Neural progenitor cell (in vitro differentiated cells): ENCODE measurements at regions not wholly inside any gene's neighbourhood (a gene's known extent, or its start where the extent isn't known, plus 50 kb on each side); places are given as distances from the start of the nearest gene placed in this dataset.

ENCODE experiments used
- DNase-seq: peaks from one replicate; pipeline ENCODE4 v3.0.0-alpha.2; 2016; ENCODE audit warnings: low spot score
- H2AFZ ChIP-seq: fragments of 200-600 bp; sonication (generic); replicated peaks from 2 replicates; pipeline ENCODE4 v1.6.1; 2016; ENCODE audit warnings: antibody characterized with exemption
- H3F3A ChIP-seq: fragments of 200-600 bp; sonication (generic); 2 replicates; pipeline ENCODE4 v1.6.1; 2016; ENCODE audit warnings: antibody characterized with exemption, low read depth
- H3K27ac ChIP-seq: fragments of 200-600 bp; sonication (generic); 2 replicates; pipeline ENCODE4 v1.5.1; 2016; ENCODE audit warnings: mild to moderate bottlenecking
- H3K27me3 ChIP-seq: fragments of 200-600 bp; sonication (generic); 2 replicates; pipeline ENCODE4 v1.6.1; 2016; ENCODE audit warnings: mild to moderate bottlenecking, moderate library complexity
- H3K36me3 ChIP-seq: fragments of 200-600 bp; sonication (generic); 2 replicates; pipeline ENCODE4 v1.5.1; 2016
- H3K4me1 ChIP-seq: fragments of 200-600 bp; sonication (generic); 2 replicates; pipeline ENCODE4 v1.6.1; 2016; ENCODE audit warnings: mixed run types
- H3K4me2 ChIP-seq: fragments of 200-600 bp; sonication (generic); 2 replicates; pipeline ENCODE4 v1.6.1; 2016
- H3K4me3 ChIP-seq: fragments of 200-600 bp; sonication (generic); 2 replicates; pipeline ENCODE4 v1.5.1; 2016
- H3K79me2 ChIP-seq: fragments of 200-600 bp; sonication (generic); 2 replicates; pipeline ENCODE4 v1.6.1; 2016; ENCODE audit warnings: low read depth
- H3K9ac ChIP-seq: fragments of 200-600 bp; sonication (generic); 2 replicates; pipeline ENCODE4 v1.6.1; 2016
- H3K9me3 ChIP-seq: fragments of 200-600 bp; sonication (generic); 2 replicates; pipeline ENCODE4 v1.5.1; 2016; ENCODE audit warnings: low read depth
- H4K20me1 ChIP-seq: fragments of 200-600 bp; sonication (generic); 2 replicates; pipeline ENCODE4 v1.6.1; 2016; ENCODE audit warnings: low read depth
- H3K27ac Mint-ChIP-seq: 3 replicates; pipeline ENCODE4 v1.8.0; 2021; ENCODE audit warnings: mixed read lengths
- H3K27me3 Mint-ChIP-seq: 2 replicates; pipeline ENCODE4 v1.8.0; 2022; ENCODE audit warnings: low read depth, mild to moderate bottlenecking, inconsistent platforms, moderate library complexity, mixed read lengths; ENCODE audit not compliant: insufficient read depth
- H3K36me3 Mint-ChIP-seq: 3 replicates; pipeline ENCODE4 v1.8.0; 2021; ENCODE audit warnings: mixed read lengths
- H3K4me1 Mint-ChIP-seq: 3 replicates; pipeline ENCODE4 v1.8.0; 2021; ENCODE audit warnings: mixed read lengths
- H3K4me3 Mint-ChIP-seq: 3 replicates; pipeline ENCODE4 v1.8.0; 2021; ENCODE audit warnings: mild to moderate bottlenecking, moderate library complexity, mixed read lengths
- H3K9me3 Mint-ChIP-seq: 3 replicates; pipeline ENCODE4 v1.8.0; 2020; ENCODE audit warnings: mixed read lengths
- CTCF ChIP-seq: fragments of 200-600 bp; sonication (generic); IDR thresholded peaks from 2 replicates; pipeline ENCODE4 v1.5.1; 2017; ENCODE audit warnings: antibody characterized with exemption, mild to moderate bottlenecking
- EZH2 ChIP-seq: fragments of 200-600 bp; sonication (generic); IDR thresholded peaks from 2 replicates; pipeline ENCODE4 v1.6.1; 2017; ENCODE audit warnings: antibody characterized with exemption, mild to moderate bottlenecking, moderate library complexity
- EZH2phosphoT487 ChIP-seq: fragments of 200-600 bp; sonication (generic); IDR thresholded peaks from 2 replicates; pipeline ENCODE4 v1.6.1; 2017; ENCODE audit warnings: antibody characterized with exemption

- H3K27me3 Mint-ChIP-seq: peaks cover 8% of the 10 kb centered on the region
- Histone ChIP-seq H3K79me2 (no peaks in the 10 kb centered on the region), H3K9me3 (no peaks in the 10 kb centered on the region), H3K4me1 (no peaks in the 10 kb centered on the region), H4K20me1 (no peaks in the 10 kb centered on the region), H3K36me3 (no peaks in the 10 kb centered on the region), H3K27me3 (no peaks in the 10 kb centered on the region), H3F3A (no peaks in the 10 kb centered on the region), H3K4me2 (no peak overlapping the region), H3K27ac (no peak overlapping the region), H3K9ac (no peak overlapping the region), H3K4me3 (no peak overlapping the region), H2AFZ (no peak overlapping the region)
- H3K4me3 Mint-ChIP-seq: no peak overlapping the region
- peaks cover 20% of the 10 kb centered on the region for H3K9me3 Mint-ChIP-seq
- no peaks in the 10 kb centered on the region for H3K36me3 Mint-ChIP-seq
- no peak for DNase-seq
- TF ChIP-seq CTCF (no peak), EZH2 (no peak), EZH2phosphoT487 (no peak)
- no peak overlapping the region for H3K27ac Mint-ChIP-seq
- peaks cover 13% of the 10 kb centered on the region for H3K4me1 Mint-ChIP-seq
These were observed 541.2 kb upstream of the JARID2 start for GRCh38 chr6:14704383-14705271.

- Mint-ChIP-seq H3K9me3 (peaks cover 12% of the 10 kb centered on the region), H3K4me1 (peaks cover 13% of the 10 kb centered on the region), H3K27ac (no peak overlapping the region), H3K4me3 (no peak overlapping the region), H3K36me3 (no peaks in the 10 kb centered on the region), H3K27me3 (peaks cover 2% of the 10 kb centered on the region)
- no peak overlapping the region for H3K4me2 ChIP-seq
- no peaks in the 10 kb centered on the region for H3F3A ChIP-seq
- H3K79me2 ChIP-seq: no peaks in the 10 kb centered on the region
- no peak for DNase-seq
- H3K9me3 ChIP-seq: no peaks in the 10 kb centered on the region
- TF ChIP-seq EZH2: no peak
- no peak for TF ChIP-seq EZH2phosphoT487
- no peak for TF ChIP-seq CTCF
- H3K4me3 ChIP-seq: no peak overlapping the region
- no peak overlapping the region for H3K9ac ChIP-seq
- no peaks in the 10 kb centered on the region for H3K36me3 ChIP-seq
- H4K20me1 ChIP-seq: no peaks in the 10 kb centered on the region
- no peak overlapping the region for H3K27ac ChIP-seq
- H2AFZ ChIP-seq: no peak overlapping the region
- H3K4me1 ChIP-seq: no peaks in the 10 kb centered on the region
- H3K27me3 ChIP-seq: no peaks in the 10 kb centered on the region
These were observed 540.0 kb upstream of the JARID2 start for GRCh38 chr6:14705841-14706377.

- Histone ChIP-seq H3K27me3 (no peaks in the 10 kb centered on the region), H3K27ac (no peak overlapping the region), H3K4me2 (no peak overlapping the region), H3K9me3 (no peaks in the 10 kb centered on the region), H3F3A (no peaks in the 10 kb centered on the region), H3K36me3 (no peaks in the 10 kb centered on the region), H4K20me1 (no peaks in the 10 kb centered on the region), H3K9ac (no peak overlapping the region), H2AFZ (no peak overlapping the region), H3K4me1 (no peaks in the 10 kb centered on the region), H3K4me3 (no peak overlapping the region), H3K79me2 (no peaks in the 10 kb centered on the region)
- H3K27ac Mint-ChIP-seq: no peak overlapping the region
- H3K4me1 Mint-ChIP-seq: peaks cover 13% of the 10 kb centered on the region
- no peak for TF ChIP-seq EZH2
- no peak for TF ChIP-seq EZH2phosphoT487
- no peak for TF ChIP-seq CTCF
- peaks cover 15% of the 10 kb centered on the region for H3K9me3 Mint-ChIP-seq
- no peak for DNase-seq
- no peak overlapping the region for H3K4me3 Mint-ChIP-seq
- H3K36me3 Mint-ChIP-seq: no peaks in the 10 kb centered on the region
- H3K27me3 Mint-ChIP-seq: no peaks in the 10 kb centered on the region
These were observed 539.4 kb upstream of the JARID2 start for GRCh38 chr6:14706378-14706929.
